ENCODE measurements at regions not wholly inside any gene's neighbourhood (a gene's known extent, or its start where the extent isn't known, plus 50 kb on each side); places are given as distances from the start of the nearest gene placed in this dataset.

DNA sequence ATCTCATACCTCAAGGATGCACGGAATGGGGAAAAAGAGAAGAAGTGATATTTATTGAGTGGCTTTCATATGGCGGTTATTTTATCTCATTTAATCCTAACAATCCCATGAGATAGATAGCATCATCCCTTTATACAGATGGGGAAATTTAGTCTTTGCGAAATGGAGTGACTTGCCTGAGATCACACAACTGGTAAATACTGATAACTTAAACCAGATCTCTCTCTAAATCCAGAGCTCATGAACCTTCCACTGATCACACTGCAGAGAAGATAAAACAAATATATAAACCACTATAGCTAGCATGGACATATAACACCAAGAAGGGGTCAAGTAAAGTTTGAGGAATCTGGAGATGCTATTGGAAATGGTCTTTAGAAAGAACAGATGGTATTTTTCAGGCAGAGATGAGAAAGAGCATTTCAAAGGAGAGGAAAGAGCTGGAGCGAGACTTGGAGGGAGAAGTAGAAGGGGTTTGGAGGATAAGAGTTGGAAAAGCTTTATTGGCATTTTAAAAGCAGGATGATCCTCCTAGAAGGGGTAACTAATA, 139.8 kb upstream of the TNFAIP3 start:
- Histone ChIP-seq H3K9me3 (ENCODE audit: low read depth) (no peaks in the 10 kb centered on the region), H3K4me3 (no peak overlapping the region), H3K27me3 (no peaks in the 10 kb centered on the region), H3K27ac (no peak overlapping the region), H3K4me1 (ENCODE audit: low read depth) (peaks cover 14% of the 10 kb centered on the region), H3K36me3 (no peaks in the 10 kb centered on the region)
- TF ChIP-seq, protein P1, sequence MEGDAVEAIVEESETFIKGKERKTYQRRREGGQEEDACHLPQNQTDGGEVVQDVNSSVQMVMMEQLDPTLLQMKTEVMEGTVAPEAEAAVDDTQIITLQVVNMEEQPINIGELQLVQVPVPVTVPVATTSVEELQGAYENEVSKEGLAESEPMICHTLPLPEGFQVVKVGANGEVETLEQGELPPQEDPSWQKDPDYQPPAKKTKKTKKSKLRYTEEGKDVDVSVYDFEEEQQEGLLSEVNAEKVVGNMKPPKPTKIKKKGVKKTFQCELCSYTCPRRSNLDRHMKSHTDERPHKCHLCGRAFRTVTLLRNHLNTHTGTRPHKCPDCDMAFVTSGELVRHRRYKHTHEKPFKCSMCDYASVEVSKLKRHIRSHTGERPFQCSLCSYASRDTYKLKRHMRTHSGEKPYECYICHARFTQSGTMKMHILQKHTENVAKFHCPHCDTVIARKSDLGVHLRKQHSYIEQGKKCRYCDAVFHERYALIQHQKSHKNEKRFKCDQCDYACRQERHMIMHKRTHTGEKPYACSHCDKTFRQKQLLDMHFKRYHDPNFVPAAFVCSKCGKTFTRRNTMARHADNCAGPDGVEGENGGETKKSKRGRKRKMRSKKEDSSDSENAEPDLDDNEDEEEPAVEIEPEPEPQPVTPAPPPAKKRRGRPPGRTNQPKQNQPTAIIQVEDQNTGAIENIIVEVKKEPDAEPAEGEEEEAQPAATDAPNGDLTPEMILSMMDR (IDR thresholded peaks at IDR 0.05; ENCODE audit: low read depth, low read length): no peak
- DNase-seq (ENCODE audit: low read depth in 1 of 2, low spot score in 1 of 2): no peak

DNA sequence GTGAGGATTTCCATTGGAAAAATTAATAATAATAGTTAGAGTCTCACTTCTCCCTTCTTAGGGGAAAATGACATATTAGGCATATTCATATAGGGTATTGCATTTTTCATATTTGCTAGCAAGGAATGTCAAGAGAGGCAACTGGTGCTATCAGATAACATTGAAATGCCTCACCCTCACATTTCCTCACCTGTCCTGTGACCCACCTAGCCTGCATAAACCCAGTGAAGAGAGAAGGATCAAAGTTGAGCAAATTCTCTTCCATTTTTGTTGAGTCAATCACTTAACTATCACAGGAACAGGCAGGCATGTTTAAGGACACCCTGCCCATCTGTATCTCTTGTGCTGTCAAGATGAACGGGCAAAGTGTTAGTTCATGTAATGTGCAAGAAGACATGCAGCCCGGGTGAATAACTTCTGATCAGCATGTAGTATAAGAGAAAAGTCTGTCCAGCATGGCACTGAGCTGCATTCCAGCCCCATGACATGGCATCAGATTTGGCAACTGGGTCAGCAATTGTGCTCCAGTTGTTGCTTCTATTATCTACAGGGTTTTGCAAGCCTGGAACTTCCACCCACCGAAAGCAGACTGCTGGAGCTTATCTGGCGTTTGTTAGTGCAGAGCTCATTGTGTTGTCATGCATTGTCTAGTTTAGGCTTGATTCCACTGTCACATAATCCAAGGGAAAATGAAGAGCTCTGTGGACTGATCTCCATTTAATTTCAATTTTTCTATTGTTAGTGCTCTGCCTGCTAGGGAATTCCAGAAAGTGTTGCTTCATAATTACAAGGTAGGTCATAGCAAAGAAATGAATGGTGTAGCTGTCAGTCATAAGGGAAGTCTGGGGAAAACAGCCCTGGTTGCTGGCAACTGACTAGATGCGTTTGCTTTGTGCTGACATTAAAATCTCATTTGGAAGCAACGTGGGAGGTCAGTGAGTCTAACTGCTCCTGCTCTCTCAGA, 138.4 kb upstream of the TNFAIP3 start:
- DNase-seq (ENCODE audit: low read depth in 1 of 2, low spot score in 1 of 2): peak in 1 of 2 donors; percentile 96
- no peaks in the 10 kb centered on the region for H3K36me3 ChIP-seq
- H3K27ac ChIP-seq: no peak overlapping the region
- TF ChIP-seq, protein P1 (IDR thresholded peaks at IDR 0.05; ENCODE audit: low read depth, low read length): no peak
- no peak overlapping the region for H3K4me3 ChIP-seq
- no peaks in the 10 kb centered on the region for H3K27me3 ChIP-seq
- H3K9me3 ChIP-seq (ENCODE audit: low read depth): no peaks in the 10 kb centered on the region
- H3K4me1 ChIP-seq (ENCODE audit: low read depth): peaks cover 14% of the 10 kb centered on the region

GRCh38 chr6:137729866-137730629, 137.0 kb upstream of the TNFAIP3 start:
- no peak overlapping the region for H3K27ac ChIP-seq

DNA sequence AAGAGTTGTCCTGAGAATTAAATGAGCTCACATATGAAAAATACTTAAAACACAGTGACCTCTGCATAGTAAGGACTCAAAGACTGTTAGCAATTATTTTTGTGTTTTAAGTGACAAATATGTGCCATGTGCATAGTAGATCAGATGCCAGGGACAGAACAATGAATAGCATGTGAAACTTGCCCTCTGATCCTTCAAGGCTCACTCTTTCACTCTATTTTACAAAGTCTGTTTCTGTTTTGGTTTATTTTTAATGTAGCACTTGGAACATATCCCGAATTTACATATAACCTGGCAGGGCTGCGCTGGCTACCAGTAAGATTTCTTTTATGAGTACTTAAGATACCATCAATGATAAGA, 135.5 kb upstream of the TNFAIP3 start:
- DNase-seq (ENCODE audit: low read depth in 1 of 2, low spot score in 1 of 2): no peak
- Histone ChIP-seq H3K27ac (no peak overlapping the region), H3K4me1 (ENCODE audit: low read depth) (peaks cover 14% of the 10 kb centered on the region), H3K27me3 (no peaks in the 10 kb centered on the region), H3K36me3 (no peaks in the 10 kb centered on the region), H3K9me3 (ENCODE audit: low read depth) (no peaks in the 10 kb centered on the region), H3K4me3 (no peak overlapping the region)
- TF ChIP-seq, protein P1 (IDR thresholded peaks at IDR 0.05; ENCODE audit: low read depth, low read length): no peak

More at GRCh38 chr6:137729866-137730629, 137.0 kb upstream of the TNFAIP3 start:
- TF ChIP-seq, protein P1 (IDR thresholded peaks at IDR 0.05; ENCODE audit: low read depth, low read length): no peak
- Histone ChIP-seq H3K9me3 (ENCODE audit: low read depth) (no peaks in the 10 kb centered on the region), H3K27me3 (no peaks in the 10 kb centered on the region), H3K4me1 (ENCODE audit: low read depth) (peaks cover 14% of the 10 kb centered on the region), H3K36me3 (no peaks in the 10 kb centered on the region), H3K4me3 (no peak overlapping the region)
- DNase-seq (ENCODE audit: low read depth in 1 of 2, low spot score in 1 of 2): peak; percentile 28 to 80

DNA sequence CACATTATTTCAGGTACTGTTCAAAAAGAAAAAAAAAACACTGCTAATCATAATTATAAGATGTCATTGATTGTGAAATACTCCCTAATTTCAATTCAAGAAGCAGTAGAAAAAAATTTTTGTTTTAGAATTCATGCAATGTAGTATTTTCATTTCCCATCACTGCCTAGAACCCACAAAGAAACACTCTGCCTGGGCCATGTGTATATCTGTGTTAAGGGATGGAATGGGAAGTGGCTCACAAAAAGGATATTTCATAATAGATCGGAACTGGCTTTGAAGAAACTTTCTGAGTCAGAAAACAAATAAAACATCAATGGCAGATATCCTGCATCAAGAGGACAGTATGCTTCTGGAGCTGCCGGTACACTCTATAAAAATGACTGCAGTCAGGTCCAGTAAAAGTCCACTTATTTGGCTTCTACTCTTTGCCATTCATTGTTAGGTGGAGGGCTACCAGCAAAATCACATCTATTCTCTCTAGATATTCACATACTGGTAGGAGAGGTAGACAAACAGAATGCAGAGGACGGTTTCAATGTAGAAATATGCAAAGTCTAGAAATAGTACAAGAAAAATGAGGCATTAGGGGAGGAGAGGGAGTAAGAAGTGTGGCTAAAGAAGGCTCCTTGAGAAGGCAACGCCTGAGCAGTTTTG, 135.0 kb upstream of the TNFAIP3 start:
- peaks cover 14% of the 10 kb centered on the region for H3K4me1 ChIP-seq (ENCODE audit: low read depth)
- DNase-seq (ENCODE audit: low read depth in 1 of 2, low spot score in 1 of 2): peak in 1 of 2 donors; percentile 76
- H3K36me3 ChIP-seq: no peaks in the 10 kb centered on the region
- no peak overlapping the region for H3K27ac ChIP-seq
- TF ChIP-seq, protein P1 (IDR thresholded peaks at IDR 0.05; ENCODE audit: low read depth, low read length): no peak
- no peaks in the 10 kb centered on the region for H3K9me3 ChIP-seq (ENCODE audit: low read depth)
- H3K4me3 ChIP-seq: no peak overlapping the region
- H3K27me3 ChIP-seq: no peaks in the 10 kb centered on the region

All from cardiac muscle cell (in vitro differentiated cells and primary cell).